Stomach (tissue), 8 donors: ENCODE measurements at regions not wholly inside any gene's neighbourhood (a gene's known extent, or its start where the extent isn't known, plus 50 kb on each side); places are given as distances from the start of the nearest gene placed in this dataset.

Experiments
- DNase-seq, 2 donors: peaks; one replicate each; pipeline versions ENCODE4 v3.0.0 to v3.0.0-alpha.2; 2013 to 2019
- H3K27ac ChIP-seq, 5 donors: fragments of 200-600 bp in 4 of 5; sonication (generic) in 4 of 5; one replicate each; pipeline ENCODE4 v1.5.1; 2013 to 2019; ENCODE audit warnings: mild to moderate bottlenecking in 1 of 5, moderate library complexity in 1 of 5
- H3K27me3 ChIP-seq, 3 donors: fragments of 200-600 bp; sonication (generic); one replicate each; pipeline ENCODE4 v1.5.1; 2017 to 2019; ENCODE audit warnings: mixed run types in 1 of 3
- H3K36me3 ChIP-seq, 4 donors: fragments of 200-600 bp; sonication (generic); 1 replicate in 3 of 4; 2 replicates in 1 of 4; pipeline ENCODE4 v1.5.1; 2016 to 2019
- H3K4me1 ChIP-seq, 4 donors: fragments of 200-600 bp; sonication (generic); one replicate each; pipeline ENCODE4 v1.5.1; 2016 to 2019
- H3K4me3 ChIP-seq, 4 donors: fragments of 200-600 bp; sonication (generic) in 3 of 4; one replicate each; pipeline ENCODE4 v1.5.1; 2016 to 2019; ENCODE audit warnings: mild to moderate bottlenecking in 1 of 4
- H3K9me3 ChIP-seq, 4 donors: fragments of 200-600 bp; sonication (generic); one replicate each; pipeline ENCODE4 v1.5.1; 2016 to 2019
- EP300 ChIP-seq: sonication (generic); formaldehyde crosslinking; IDR thresholded peaks from one replicate; pipeline ENCODE4 v1.6.1; 2017; ENCODE audit warnings: antibody characterized with exemption
- POLR2A ChIP-seq, 4 donors: fragments of 450-650 bp; IDR thresholded peaks; one replicate each; pipeline ENCODE4 v1.6.1; 2016; ENCODE audit warnings: antibody characterized with exemption in 4 of 4, control low read depth in 2 of 4, mild to moderate bottlenecking in 1 of 4, moderate library complexity in 1 of 4
- POLR2AphosphoS5 ChIP-seq, 3 donors: sonication (generic); formaldehyde crosslinking; IDR thresholded peaks; one replicate each; pipeline ENCODE4 v1.6.1; 2016; ENCODE audit warnings: antibody characterized with exemption in 3 of 3
- WGBS, 5 donors: extraction: QIAGEN DNeasy Blood & Tissue Kit in 3 of 5; methylation state at CpG; one replicate each; pipeline versions ENCODE4 v1.1.5 to v1.1.7; 2013 to 2018; 5-methylcytosine and 5-hydroxymethylcytosine counted together
- intact Hi-C: fragments of 100-400 bp; cut with DNase I; formaldehyde crosslinking; loops from one replicate; pipeline ENCODE4 v1.15.1; 2023; ENCODE audit warnings: low total_unique reads
- TF ChIP-seq, protein P1 (sequence below), 7 experiments: fragments of 450-650 bp in 4 of 7; fragments of 200-600 bp in 3 of 7; sonication (generic) in 3 of 7; IDR thresholded peaks; one replicate each; pipeline ENCODE4 v1.5.1; 2016 to 2019; ENCODE audit warnings: antibody characterized with exemption in 7 of 7, control low read depth in 2 of 7, mild to moderate bottlenecking in 1 of 7
- donor health status: healthy with polysubstance abuse.
- donor health status: Bipolar disorder and iron deficiency.
- donor health status: healthy.

DNA sequence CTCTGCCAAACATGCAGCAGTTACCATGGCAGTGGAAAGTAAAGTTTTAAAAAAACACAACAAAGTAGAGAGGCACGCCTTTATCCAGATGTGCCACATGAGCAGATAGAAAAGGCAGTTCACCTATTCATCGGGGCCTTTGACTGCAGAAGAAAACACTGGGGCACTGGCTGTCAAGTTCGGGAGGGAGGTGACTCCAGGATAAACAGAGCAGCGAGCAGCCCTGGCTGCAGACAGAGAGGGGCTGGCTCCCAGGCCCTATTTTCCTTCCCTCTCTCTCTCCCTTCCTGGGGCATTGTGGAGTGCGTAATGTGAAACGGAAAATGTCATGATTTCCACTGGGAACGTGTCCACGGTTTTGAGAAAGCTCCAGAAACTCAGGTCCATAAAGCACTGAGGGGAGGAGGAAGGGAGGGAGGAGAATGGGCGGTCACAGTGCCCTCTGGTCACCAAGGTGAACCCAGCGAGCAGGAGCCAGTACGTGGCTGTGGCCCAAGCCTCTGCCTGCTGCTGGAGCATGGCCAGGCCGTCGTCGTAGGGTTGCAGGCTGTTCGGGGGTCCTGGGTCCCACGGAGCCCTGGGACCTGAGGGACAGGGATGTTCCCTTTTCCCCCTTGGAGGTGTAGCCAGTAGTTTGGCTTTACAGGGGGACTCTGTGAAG lies 114.7 kb upstream of the IRF2BP2 start:
- TF ChIP-seq, protein P1, sequence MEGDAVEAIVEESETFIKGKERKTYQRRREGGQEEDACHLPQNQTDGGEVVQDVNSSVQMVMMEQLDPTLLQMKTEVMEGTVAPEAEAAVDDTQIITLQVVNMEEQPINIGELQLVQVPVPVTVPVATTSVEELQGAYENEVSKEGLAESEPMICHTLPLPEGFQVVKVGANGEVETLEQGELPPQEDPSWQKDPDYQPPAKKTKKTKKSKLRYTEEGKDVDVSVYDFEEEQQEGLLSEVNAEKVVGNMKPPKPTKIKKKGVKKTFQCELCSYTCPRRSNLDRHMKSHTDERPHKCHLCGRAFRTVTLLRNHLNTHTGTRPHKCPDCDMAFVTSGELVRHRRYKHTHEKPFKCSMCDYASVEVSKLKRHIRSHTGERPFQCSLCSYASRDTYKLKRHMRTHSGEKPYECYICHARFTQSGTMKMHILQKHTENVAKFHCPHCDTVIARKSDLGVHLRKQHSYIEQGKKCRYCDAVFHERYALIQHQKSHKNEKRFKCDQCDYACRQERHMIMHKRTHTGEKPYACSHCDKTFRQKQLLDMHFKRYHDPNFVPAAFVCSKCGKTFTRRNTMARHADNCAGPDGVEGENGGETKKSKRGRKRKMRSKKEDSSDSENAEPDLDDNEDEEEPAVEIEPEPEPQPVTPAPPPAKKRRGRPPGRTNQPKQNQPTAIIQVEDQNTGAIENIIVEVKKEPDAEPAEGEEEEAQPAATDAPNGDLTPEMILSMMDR (IDR thresholded peaks at IDR 0.05): no peak
- no peak for TF ChIP-seq POLR2A (IDR thresholded peaks at IDR 0.05)
- peak; percentile 62 to 82 (median 75) for TF ChIP-seq POLR2AphosphoS5 (IDR thresholded peaks at IDR 0.05)
- TF ChIP-seq EP300: peak; percentile 57

DNA sequence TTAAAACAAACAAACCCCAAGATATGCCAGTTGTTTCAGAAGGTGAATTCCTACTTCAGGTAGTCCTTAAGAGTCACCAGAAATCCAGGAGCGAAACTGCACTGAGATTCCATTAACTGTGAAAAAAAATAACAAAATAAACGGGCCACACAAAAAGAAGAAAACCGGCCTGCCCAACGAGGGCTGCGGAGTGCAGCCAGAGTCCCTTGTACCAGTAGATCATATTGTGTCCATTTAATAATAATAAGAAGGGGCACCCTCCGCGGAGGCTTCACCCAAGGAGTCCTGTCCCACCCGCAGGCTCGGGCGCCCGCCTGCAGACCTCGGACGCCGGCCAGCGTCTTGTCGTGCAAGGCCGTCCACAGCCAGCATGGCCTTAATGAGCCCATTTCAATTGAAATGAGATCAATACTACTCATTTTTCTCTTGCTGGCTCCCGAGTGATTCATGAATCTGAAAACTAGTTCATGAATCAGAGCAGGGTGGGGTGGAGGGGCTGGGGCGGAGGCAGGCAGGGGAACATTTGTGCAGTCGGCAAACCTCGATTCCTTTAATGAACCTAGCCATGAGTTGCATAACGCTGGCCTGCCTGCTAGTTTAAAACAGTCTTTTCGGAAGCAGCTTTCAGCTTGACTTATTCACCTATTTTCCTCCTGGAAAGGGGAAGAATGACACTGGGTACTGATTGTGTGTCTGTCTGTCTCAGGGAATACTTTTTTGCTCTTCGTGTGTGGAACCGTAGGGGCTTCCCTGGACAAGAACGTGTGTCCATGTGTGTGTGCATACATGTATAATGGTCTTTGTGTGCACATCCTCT lies 113.1 kb upstream of the IRF2BP2 start:
- peak in 1 of 3 donors; percentile 36 for TF ChIP-seq POLR2AphosphoS5 (IDR thresholded peaks at IDR 0.05)
- TF ChIP-seq, protein P1 (IDR thresholded peaks at IDR 0.05): no peak
- Histone ChIP-seq H3K36me3 (no peaks in the 10 kb centered on the region), H3K4me1 (peaks cover 85 to 99% (median 89%) of the 10 kb centered on the region in 4 donors), H3K9me3 (no peaks in the 10 kb centered on the region), H3K27ac (peak overlapping the region; percentile 97 to 99 (median 98)), H3K4me3 (peak overlapping the region in 1 of 4 donors; percentile 4), H3K27me3 (no peaks in the 10 kb centered on the region)
- WGBS, 5 donors: 10 to 26% (median 21%) methylated on average over 26 of the region's 26 CpGs
- intact Hi-C loops: loop anchor here (10.0 kb wide), 1 partner anchor 108 kb away; the partner anchor contains the start of gene IRF2BP2
- peak; percentile 68 to 91 for DNase-seq

More for the DNA sequence above, 114.7 kb upstream of the IRF2BP2 start:
- H3K27me3 ChIP-seq: no peaks in the 10 kb centered on the region
- 0 to 2% (median 1%) methylated on average over 12 to 16 of the region's 16 CpGs for WGBS, 5 donors
- H3K4me3 ChIP-seq: peak overlapping the region in 3 of 4 donors; percentile 2 to 13 (median 10)
- intact Hi-C loops: loop anchor here (10.0 kb wide), 1 partner anchor 110 kb away; the partner anchor contains the start of gene IRF2BP2
- peak overlapping the region; percentile 97 to 99 (median 98) for H3K27ac ChIP-seq
- H3K4me1 ChIP-seq: peaks cover 72 to 99% (median 84%) of the 10 kb centered on the region in 4 donors
- H3K36me3 ChIP-seq: no peaks in the 10 kb centered on the region
- DNase-seq: peak in 1 of 2 donors; percentile 82
- no peaks in the 10 kb centered on the region for H3K9me3 ChIP-seq

DNA sequence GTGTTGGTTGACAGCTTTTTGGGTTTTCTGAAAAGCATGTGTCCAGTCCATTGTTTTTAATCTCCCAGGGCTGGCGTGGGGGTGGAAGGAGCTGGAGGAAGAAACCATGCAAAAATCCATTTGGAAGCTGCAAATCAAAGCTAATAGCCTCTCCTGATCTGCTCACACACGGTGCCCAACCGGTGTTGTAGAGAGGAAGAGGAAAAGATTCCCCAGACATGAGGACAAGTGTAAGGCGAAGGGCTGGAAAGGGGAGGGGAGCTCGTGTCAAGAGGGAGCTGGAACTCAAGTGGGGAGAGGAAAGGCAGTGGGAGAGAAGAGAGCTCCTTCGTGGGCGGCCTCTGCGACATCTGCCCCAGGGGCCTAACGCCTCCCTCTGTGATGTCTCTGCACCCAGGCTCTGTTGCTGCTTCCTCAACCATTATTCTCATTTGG lies 112.3 kb upstream of the IRF2BP2 start:
- Histone ChIP-seq H3K4me3 (no peak overlapping the region), H3K27me3 (no peaks in the 10 kb centered on the region), H3K9me3 (no peaks in the 10 kb centered on the region), H3K4me1 (peaks cover 82 to 99% (median 93%) of the 10 kb centered on the region in 4 donors), H3K27ac (peak overlapping the region; percentile 97 to 99 (median 98)), H3K36me3 (no peaks in the 10 kb centered on the region)
- no peak for DNase-seq
- 28 to 37% (median 32%) methylated on average over 9 of the region's 9 CpGs for WGBS, 5 donors
- TF ChIP-seq POLR2A (IDR thresholded peaks at IDR 0.05): no peak
- no peak for TF ChIP-seq POLR2AphosphoS5 (IDR thresholded peaks at IDR 0.05)
- TF ChIP-seq, protein P1 (IDR thresholded peaks at IDR 0.05): no peak
- no peak for TF ChIP-seq EP300
- intact Hi-C loops: loop anchor here (10.0 kb wide), 1 partner anchor 107 kb away; the partner anchor contains the start of gene IRF2BP2
